ENCODE measurements at regions not wholly inside any gene's neighbourhood (a gene's known extent, or its start where the extent isn't known, plus 50 kb on each side); places are given as distances from the start of the nearest gene placed in this dataset.
"Not testable (repeated sequence)": the region's sequence is repeated elsewhere in the genome, so short reads cannot be mapped to it uniquely, and the experiment has no call there.

DNA sequence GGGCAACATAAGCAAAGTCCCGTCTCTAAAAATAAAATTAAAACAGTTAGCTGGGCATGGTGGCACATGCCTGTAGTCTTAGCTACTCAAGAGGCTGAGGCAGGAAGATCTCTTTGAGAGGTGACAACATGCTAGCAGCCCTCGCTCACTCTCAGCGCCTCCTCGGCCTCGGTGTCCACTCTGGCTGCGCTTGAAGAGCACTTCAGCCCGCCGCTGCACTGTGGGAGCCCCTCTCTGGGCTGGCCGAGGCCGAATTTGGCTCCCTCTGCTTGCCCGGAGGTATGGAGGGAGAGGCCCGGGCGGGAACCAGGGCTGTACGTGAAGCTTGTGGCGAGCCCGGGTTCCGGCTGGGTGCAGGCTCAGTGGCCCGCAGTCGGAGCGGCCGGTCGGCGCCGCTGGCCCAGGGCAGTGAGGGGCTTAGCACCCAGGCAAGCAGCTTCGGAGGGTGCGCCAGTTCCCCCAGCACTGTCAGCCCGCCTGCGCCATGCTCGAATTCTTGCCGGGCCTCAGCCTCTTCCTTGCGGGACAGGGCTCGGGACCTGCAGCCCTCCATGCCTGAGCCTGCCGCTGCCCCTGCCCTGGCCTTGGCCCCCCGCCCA is 138.3 kb downstream of the MAP3K21 start:
- TF ChIP-seq, protein P1, sequence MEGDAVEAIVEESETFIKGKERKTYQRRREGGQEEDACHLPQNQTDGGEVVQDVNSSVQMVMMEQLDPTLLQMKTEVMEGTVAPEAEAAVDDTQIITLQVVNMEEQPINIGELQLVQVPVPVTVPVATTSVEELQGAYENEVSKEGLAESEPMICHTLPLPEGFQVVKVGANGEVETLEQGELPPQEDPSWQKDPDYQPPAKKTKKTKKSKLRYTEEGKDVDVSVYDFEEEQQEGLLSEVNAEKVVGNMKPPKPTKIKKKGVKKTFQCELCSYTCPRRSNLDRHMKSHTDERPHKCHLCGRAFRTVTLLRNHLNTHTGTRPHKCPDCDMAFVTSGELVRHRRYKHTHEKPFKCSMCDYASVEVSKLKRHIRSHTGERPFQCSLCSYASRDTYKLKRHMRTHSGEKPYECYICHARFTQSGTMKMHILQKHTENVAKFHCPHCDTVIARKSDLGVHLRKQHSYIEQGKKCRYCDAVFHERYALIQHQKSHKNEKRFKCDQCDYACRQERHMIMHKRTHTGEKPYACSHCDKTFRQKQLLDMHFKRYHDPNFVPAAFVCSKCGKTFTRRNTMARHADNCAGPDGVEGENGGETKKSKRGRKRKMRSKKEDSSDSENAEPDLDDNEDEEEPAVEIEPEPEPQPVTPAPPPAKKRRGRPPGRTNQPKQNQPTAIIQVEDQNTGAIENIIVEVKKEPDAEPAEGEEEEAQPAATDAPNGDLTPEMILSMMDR (IDR thresholded peaks at IDR 0.05; ENCODE audit: insufficient read depth, low read length, poor library complexity, severe bottlenecking) = no peak
- no peak for DNase-seq (ENCODE audit: low read depth)
- Histone ChIP-seq H3K27me3 (ENCODE audit: control insufficient read depth, insufficient read depth, low read length) (no peaks in the 10 kb centered on the region), H3K4me3 (ENCODE audit: low read depth, low read length) (no peak overlapping the region), H3K36me3 (ENCODE audit: control insufficient read depth, insufficient read depth, low read length) (no peaks in the 10 kb centered on the region)

DNA sequence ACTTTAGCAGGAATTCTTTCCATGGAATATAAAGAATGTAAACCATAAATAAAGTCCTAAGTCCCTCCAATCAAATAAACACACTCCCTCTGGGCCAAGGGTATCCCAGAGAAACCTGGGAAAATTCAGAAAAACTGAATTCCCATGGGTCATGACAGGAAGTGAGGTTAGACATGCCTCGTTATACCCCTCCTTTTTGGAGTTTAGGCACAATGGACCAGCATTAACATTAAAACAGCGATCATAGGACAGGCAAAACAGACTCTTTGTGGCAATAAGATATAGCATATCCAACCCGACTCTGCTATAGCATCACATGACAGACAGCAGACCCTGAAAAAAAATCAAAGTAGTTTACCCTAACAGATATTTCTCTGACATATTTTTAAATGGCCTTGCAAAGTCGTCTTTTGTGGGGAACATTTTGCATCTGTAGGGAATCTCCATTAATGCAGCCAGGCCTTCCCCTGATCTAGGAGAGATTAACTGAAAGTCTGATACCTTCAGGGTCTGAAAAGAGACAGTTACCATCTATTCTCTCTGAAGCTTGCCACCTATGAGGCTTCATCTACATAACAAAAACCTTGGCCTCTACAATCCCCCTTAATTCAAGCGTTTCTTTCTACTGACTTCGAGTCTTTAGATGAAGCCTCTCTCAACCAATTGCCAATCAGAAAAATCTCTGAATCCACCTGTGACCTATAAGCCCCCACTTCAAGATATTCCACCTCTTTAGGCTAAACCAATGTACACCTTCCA is 143.0 kb upstream of the KCNK1 start:
- Histone ChIP-seq H3K36me3 (ENCODE audit: control insufficient read depth, insufficient read depth, low read length) (no peaks in the 10 kb centered on the region), H3K27me3 (ENCODE audit: control insufficient read depth, insufficient read depth, low read length) (no peaks in the 10 kb centered on the region), H3K4me3 (ENCODE audit: low read depth, low read length) (no peak overlapping the region)
- TF ChIP-seq, protein P1 (IDR thresholded peaks at IDR 0.05; ENCODE audit: insufficient read depth, low read length, poor library complexity, severe bottlenecking) = no peak
- DNase-seq (ENCODE audit: low read depth) = no peak

DNA sequence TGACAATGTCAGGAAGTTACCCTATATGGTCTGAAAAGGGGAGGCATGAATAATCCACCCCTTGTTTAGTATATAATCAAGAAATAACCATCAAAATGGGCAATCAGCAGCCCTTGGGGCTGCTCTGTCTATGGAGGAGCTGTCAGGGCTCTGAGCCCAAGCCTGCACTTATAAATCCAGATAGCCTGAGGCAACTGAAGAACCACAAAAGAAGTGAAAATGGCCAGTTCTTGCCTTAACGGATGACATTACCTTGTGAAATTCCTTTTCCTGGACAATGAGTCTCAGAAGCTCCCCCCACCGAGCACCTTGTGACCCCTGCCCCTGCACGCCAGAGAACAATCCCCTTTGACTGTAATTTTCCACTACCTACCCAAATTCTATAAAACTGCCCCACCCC is 142.1 kb upstream of the KCNK1 start:
- H3K36me3 ChIP-seq (ENCODE audit: control insufficient read depth, insufficient read depth, low read length); DNase-seq (ENCODE audit: low read depth); H3K27me3 ChIP-seq (ENCODE audit: control insufficient read depth, insufficient read depth, low read length): not testable (repeated sequence)

DNA sequence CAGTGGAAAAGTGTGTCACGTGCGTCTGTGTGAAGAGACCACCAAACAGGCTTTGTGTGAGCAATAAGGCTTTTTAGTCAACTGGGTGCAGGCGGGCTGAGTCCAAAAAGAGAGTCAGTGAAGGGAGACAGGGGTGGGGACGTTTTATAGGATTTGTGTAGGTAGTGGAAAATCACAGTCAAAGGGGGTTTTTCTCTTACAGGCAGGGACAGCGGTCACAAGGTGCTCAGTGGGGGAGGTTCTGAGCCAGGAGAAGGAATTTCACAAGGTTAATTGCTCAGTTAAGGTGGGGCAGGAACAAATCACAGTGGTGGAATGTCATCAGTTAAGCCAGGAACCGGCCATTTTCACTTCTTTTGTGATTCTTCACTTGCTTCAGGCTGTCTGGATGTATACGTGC is 141.1 kb upstream of the KCNK1 start:
- H3K4me3 ChIP-seq (ENCODE audit: low read depth, low read length); H3K27me3 ChIP-seq (ENCODE audit: control insufficient read depth, insufficient read depth, low read length); H3K36me3 ChIP-seq (ENCODE audit: control insufficient read depth, insufficient read depth, low read length); DNase-seq (ENCODE audit: low read depth): not testable (repeated sequence)

More for the DNA sequence above, 142.1 kb upstream of the KCNK1 start:
- H3K4me3 ChIP-seq (ENCODE audit: low read depth, low read length) = not testable (repeated sequence)

DNA sequence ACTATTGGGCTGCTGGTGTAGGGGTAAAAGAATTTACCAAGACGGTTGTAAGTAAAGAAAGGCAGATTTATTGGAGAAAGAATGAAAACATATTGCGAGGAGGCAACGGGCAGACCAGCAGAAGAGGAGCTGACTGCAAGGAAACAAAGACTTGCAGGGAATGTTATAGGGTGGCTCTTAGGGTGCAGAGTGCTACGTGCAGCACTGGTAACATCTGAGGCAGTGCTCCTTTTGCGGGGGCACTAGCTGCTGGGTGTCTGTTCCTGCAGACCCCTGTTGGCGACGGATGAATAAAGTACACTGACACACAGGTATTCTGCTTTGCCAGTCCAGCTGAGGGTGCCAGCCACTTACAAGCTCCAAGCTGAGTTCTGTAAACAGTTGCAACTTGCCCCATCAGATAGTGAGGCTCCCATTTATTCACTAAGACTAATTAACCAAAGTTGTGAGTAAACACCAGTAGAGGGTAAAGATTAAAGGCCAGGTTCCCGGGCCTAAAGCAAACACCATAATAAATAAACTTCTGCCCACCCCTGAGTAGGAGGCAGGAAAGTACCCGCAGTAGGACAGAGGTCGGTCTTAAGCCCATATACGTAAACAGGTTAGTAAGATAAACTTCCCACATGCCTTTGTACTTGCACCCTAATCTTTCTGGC is 140.2 kb upstream of the KCNK1 start:
- no peaks in the 10 kb centered on the region for H3K27me3 ChIP-seq (ENCODE audit: control insufficient read depth, insufficient read depth, low read length)
- no peak overlapping the region for H3K4me3 ChIP-seq (ENCODE audit: low read depth, low read length)
- TF ChIP-seq, protein P1 (IDR thresholded peaks at IDR 0.05; ENCODE audit: insufficient read depth, low read length, poor library complexity, severe bottlenecking) = no peak
- DNase-seq (ENCODE audit: low read depth) = no peak
- no peaks in the 10 kb centered on the region for H3K36me3 ChIP-seq (ENCODE audit: control insufficient read depth, insufficient read depth, low read length)

DNA sequence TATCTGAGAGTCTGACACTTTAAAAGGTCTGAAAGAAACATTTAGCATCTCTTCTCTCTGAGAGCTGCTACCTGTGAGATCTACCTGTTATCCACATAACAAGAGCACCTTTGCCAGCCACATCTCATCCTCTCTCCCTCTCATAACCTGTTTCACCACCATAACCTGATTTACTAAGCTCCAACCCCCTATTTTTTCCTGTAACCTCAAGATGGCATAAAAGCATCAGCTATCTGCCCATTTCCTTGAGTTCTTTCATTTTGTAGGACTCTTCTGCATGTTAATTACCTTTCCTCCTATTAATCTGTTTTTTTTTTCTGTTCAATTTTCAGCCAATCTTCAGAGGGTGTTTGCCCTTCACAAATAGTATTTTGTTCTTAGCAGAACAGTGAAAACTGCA is 136.5 kb upstream of the KCNK1 start:
- Histone ChIP-seq H3K4me3 (ENCODE audit: low read depth, low read length) (no peak overlapping the region), H3K27me3 (ENCODE audit: control insufficient read depth, insufficient read depth, low read length) (peaks cover 2% of the 10 kb centered on the region), H3K36me3 (ENCODE audit: control insufficient read depth, insufficient read depth, low read length) (no peaks in the 10 kb centered on the region)
- no peak for DNase-seq (ENCODE audit: low read depth)
- TF ChIP-seq, protein P1 (IDR thresholded peaks at IDR 0.05; ENCODE audit: insufficient read depth, low read length, poor library complexity, severe bottlenecking) = no peak
